ENCODE measurements at regions not wholly inside any gene's neighbourhood (a gene's known extent, or its start where the extent isn't known, plus 50 kb on each side); places are given as distances from the start of the nearest gene placed in this dataset.
"Not testable (repeated sequence)": the region's sequence is repeated elsewhere in the genome, so short reads cannot be mapped to it uniquely, and the experiment has no call there.

GRCh38 chr4:116016201-116016600, 902.8 kb upstream of the NDST4 start:
- DNase-seq (ENCODE audit: low spot score) = no peak

DNA sequence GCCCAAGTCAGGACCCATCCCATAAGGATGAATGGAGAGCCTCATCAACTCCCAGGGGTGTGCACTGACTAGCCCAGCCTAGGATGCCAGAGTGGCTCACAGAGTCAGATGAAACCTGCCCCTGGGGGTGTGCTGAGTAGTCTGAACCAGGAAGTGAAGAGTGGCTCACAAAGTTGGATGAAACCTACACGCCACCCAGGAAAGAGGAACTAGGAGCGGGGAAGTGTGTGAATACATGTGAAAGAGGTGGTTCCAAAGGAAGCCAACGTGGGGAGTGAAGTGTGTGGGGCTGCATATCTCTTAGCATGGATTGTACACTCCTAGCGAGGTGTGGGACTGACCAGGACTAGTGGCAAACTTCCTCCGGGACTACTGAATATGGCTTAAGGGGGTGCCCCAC, 902.1 kb upstream of the NDST4 start:
- no peak for DNase-seq (ENCODE audit: low spot score)

GRCh38 chr4:116015062-116015461, 901.6 kb upstream of the NDST4 start:
- DNase-seq (ENCODE audit: low spot score) = no peak

- DNase-seq (ENCODE audit: low spot score) = no peak
These were observed 897.5 kb upstream of the NDST4 start for GRCh38 chr4:116010923-116011322.

- DNase-seq (ENCODE audit: low spot score) = no peak
These were observed 892.3 kb upstream of the NDST4 start for GRCh38 chr4:116005806-116006088.

- DNase-seq (ENCODE audit: low spot score) = no peak
These were observed 891.8 kb upstream of the NDST4 start for GRCh38 chr4:116005037-116005805.

GRCh38 chr4:116001291-116001690, 887.9 kb upstream of the NDST4 start:
- no peak for DNase-seq (ENCODE audit: low spot score)

GRCh38 chr4:115986573-115986972, 873.2 kb upstream of the NDST4 start:
- DNase-seq (ENCODE audit: low spot score) = no peak

GRCh38 chr4:115975421-115976001, 862.1 kb upstream of the NDST4 start:
- DNase-seq (ENCODE audit: low spot score) = not testable (repeated sequence)

- DNase-seq (ENCODE audit: low spot score) = no peak
These were observed 860.3 kb upstream of the NDST4 start for GRCh38 chr4:115973768-115974167.

- no peak for DNase-seq (ENCODE audit: low spot score)
These were observed 859.5 kb upstream of the NDST4 start for GRCh38 chr4:115972967-115973366.

- no peak for DNase-seq (ENCODE audit: low spot score)
These were observed 857.4 kb upstream of the NDST4 start for GRCh38 chr4:115970859-115971258.

- DNase-seq (ENCODE audit: low spot score) = no peak
These were observed 856.3 kb upstream of the NDST4 start for GRCh38 chr4:115969756-115970155.

DNA sequence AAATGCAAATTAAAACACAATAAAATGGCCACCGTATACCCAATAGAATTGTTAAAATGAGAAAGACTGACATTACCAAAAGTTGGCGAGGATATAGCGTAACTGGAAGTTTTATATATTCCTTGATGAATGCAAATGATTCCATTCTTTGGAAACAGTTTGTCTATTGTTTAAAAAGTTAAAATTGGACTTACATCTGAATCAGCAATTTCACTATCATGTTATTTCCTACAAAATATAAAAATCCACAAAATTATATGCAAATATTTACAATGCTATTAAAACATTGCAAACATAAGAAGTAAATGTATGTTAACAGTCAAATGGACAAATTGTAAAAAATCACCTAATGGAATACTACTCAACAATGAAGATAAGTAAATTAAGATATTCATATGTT, 852.2 kb upstream of the NDST4 start:
- no peak for DNase-seq (ENCODE audit: low spot score)

GRCh38 chr4:115956054-115956796, 842.8 kb upstream of the NDST4 start:
- not testable (repeated sequence) for DNase-seq (ENCODE audit: low spot score)

- DNase-seq (ENCODE audit: low spot score) = no peak
These were observed 837.4 kb upstream of the NDST4 start for GRCh38 chr4:115950806-115951205.

DNA sequence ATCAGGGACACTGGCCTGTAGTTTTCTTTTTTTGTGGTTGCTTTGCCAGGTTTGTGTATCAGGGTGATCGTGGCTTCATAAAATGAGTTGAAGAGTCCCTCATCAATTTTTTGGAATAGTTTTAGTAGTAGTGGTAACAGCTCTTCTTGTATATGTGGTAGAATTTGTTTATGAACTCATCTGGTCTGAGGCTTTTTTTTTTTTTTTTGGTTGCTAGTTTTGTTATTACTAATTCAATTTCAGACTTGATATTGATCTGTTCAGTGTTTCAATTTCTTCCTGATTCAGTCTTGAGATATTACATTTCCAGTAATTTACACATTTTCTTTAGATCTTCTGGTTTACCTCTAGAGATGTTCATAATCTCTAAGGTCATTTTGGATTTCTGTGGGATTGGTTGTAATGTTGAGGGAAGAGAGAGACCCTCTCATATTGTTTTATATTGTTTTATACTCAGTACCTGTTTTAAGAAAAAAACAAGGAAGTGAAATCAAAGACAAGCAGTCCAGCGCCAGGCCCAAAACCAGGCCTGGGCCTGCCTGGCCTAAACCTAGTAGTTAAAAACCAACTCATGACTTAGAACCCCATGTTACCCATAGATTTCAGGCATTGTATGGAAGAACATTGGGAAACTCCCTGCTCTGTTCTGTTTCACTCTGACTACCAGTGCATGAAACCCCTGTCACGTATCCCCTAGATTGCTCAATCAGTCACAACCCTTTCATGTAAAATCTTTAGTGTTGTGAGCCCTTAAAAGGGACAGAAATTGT, 836.7 kb upstream of the NDST4 start:
- not testable (repeated sequence) for DNase-seq (ENCODE audit: low spot score)

DNA sequence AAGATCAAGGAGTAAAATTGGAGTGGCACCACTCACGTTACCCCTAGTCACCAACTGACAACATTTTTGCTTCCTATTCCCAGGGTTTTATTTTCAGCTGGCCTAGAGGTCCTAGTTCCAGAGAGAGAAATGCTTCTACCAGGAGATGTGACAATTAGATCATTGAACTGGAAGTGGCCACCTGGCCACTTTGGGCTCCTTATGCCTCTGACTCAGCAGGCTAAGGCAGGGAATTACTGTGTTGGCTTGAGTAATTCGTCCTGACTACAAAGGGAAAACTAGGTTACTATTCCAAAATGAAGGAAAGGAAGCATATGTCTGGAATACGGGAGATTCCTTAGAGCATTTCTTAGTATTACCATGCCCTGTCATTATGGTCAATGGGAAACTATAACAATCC, 831.6 kb upstream of the NDST4 start:
- DNase-seq (ENCODE audit: low spot score) = no peak

DNA sequence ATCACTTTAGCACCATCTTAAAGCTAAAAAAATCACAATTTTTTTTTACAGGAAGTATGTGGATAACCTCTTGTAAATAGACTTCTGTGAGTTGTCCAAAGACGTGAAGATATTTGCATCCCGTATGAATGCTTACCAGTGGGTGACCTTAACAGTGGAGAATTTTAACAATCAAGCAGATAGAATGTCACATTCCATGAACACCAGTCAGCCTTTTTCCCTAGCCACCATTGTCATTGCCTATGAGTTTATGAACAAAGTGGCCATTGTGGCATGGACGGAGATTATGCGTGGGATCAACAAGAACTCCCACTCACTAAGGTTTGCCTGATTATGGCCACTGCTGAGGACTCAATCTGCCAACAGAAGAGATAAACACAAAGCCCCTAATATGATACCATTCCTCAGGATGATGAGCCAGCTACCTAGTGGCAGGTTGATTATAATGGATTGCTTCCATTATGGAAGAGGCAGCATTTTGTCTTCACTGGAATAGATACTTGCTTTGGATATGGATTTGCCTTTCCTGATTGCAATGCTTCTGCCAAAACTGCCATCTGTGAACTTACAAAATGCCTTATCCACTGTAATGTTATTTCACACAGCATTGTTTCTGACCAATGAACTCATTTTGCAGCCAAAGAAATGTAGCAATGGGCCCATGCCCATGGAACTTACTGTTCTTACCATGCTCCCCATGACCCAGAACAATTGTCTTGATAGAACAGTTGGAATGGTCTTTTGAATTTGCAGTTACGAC, 830.9 kb upstream of the NDST4 start:
- DNase-seq (ENCODE audit: low spot score) = no peak

GRCh38 chr4:115938764-115939443, 825.5 kb upstream of the NDST4 start:
- no peak for DNase-seq (ENCODE audit: low spot score)

GRCh38 chr4:115929373-115929772, 816.0 kb upstream of the NDST4 start:
- DNase-seq (ENCODE audit: low spot score) = no peak

Data from HuH-7.5 (cell line).